H1 (cell line): ENCODE measurements at regions not wholly inside any gene's neighbourhood (a gene's known extent, or its start where the extent isn't known, plus 50 kb on each side); places are given as distances from the start of the nearest gene placed in this dataset.

Experiments used
- CREB1 ChIP-seq: IDR thresholded peaks from 2 replicates; pipeline ENCODE4 v1.6.1; 2012; ENCODE audit warnings: inconsistent platforms
- CTBP2 ChIP-seq: IDR thresholded peaks from 2 replicates; pipeline ENCODE4 v1.7.0; 2011; ENCODE audit warnings: borderline replicate concordance, mild to moderate bottlenecking, moderate library complexity, mixed read lengths, low read length; ENCODE audit not compliant: insufficient read depth, insufficient read length
- EZH2 ChIP-seq: fragments of 200-600 bp; sonication (generic); IDR thresholded peaks from 2 replicates; pipeline ENCODE4 v1.7.1; 2012; ENCODE audit warnings: low read depth, mild to moderate bottlenecking, moderate library complexity, low read length, inconsistent platforms; ENCODE audit not compliant: severe bottlenecking
- GTF2F1 ChIP-seq: IDR thresholded peaks from 2 replicates; pipeline ENCODE4 v1.6.1; 2012; ENCODE audit warnings: low read depth, low read length, improper control_type of control experiment, borderline replicate concordance
- KDM5A ChIP-seq: fragments of 200-600 bp; IDR thresholded peaks from 2 replicates; pipeline ENCODE4 v1.7.1; 2012; ENCODE audit warnings: mild to moderate bottlenecking, low read length, inconsistent platforms, mixed read lengths
- RFX5 ChIP-seq: IDR thresholded peaks from 2 replicates; pipeline ENCODE4 v1.6.1; 2011; ENCODE audit warnings: low read depth, low read length, improper control_type of control experiment, borderline replicate concordance
- RNF2 ChIP-seq: fragments of 200-900, 300-1000 bp; sonication (generic); IDR thresholded peaks from 2 replicates; pipeline ENCODE4 v1.7.1; 2016; ENCODE audit warnings: borderline replicate concordance, low read depth, mild to moderate bottlenecking, antibody characterized with exemption, low read length; ENCODE audit not compliant: poor library complexity, severe bottlenecking; ENCODE audit errors: missing control alignments
- SIN3A ChIP-seq, 2 experiments: IDR thresholded peaks in 1 of 2; conservative IDR thresholded peaks in 1 of 2; 2 replicates each; pipeline ENCODE4 v1.6.1; 2011 to 2012; ENCODE audit warnings: low read length in 2 of 2, improper control_type of control experiment in 1 of 2, low read depth in 1 of 2, mild to moderate bottlenecking in 1 of 2
- SRF ChIP-seq: IDR thresholded peaks from 2 replicates; pipeline ENCODE4 v1.6.1; 2011; ENCODE audit warnings: mild to moderate bottlenecking, low read depth, low read length, moderate library complexity
- TBP ChIP-seq: IDR thresholded peaks from 2 replicates; pipeline ENCODE4 v1.6.1; 2011; ENCODE audit warnings: low read depth, low read length, improper control_type of control experiment
- TCF12 ChIP-seq: IDR thresholded peaks from 2 replicates; pipeline ENCODE4 v1.6.1; 2011; ENCODE audit warnings: low read depth, mild to moderate bottlenecking, low read length
- TF ChIP-seq, protein P1 (sequence below): fragments of 300-600 bp; sonication (generic); IDR thresholded peaks from 2 replicates; pipeline ENCODE4 v1.7.1; 2012; ENCODE audit warnings: low read length, moderate library complexity, mild to moderate bottlenecking, inconsistent platforms; ENCODE audit not compliant: insufficient replicate concordance

DNA sequence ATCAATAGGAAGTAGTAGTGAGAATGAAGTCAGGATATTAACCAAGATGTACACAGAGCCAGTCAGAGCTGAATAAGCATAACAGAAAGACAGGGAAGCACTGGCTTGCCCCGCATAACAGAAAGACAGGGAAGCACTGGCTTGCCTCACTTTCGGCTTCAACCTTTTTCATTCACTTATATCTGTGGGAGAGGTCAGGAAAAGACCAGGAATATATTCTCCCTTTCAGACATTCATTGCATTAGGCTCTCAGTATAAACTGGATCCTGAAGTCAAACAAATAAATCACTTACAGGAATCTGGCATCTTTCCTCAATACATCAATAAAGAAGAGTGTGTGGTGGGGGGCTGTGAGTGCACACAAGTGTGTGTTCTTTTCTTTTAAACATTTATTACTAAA is 437.6 kb downstream of the C6orf118 start (continued):
- TF ChIP-seq, protein P1, sequence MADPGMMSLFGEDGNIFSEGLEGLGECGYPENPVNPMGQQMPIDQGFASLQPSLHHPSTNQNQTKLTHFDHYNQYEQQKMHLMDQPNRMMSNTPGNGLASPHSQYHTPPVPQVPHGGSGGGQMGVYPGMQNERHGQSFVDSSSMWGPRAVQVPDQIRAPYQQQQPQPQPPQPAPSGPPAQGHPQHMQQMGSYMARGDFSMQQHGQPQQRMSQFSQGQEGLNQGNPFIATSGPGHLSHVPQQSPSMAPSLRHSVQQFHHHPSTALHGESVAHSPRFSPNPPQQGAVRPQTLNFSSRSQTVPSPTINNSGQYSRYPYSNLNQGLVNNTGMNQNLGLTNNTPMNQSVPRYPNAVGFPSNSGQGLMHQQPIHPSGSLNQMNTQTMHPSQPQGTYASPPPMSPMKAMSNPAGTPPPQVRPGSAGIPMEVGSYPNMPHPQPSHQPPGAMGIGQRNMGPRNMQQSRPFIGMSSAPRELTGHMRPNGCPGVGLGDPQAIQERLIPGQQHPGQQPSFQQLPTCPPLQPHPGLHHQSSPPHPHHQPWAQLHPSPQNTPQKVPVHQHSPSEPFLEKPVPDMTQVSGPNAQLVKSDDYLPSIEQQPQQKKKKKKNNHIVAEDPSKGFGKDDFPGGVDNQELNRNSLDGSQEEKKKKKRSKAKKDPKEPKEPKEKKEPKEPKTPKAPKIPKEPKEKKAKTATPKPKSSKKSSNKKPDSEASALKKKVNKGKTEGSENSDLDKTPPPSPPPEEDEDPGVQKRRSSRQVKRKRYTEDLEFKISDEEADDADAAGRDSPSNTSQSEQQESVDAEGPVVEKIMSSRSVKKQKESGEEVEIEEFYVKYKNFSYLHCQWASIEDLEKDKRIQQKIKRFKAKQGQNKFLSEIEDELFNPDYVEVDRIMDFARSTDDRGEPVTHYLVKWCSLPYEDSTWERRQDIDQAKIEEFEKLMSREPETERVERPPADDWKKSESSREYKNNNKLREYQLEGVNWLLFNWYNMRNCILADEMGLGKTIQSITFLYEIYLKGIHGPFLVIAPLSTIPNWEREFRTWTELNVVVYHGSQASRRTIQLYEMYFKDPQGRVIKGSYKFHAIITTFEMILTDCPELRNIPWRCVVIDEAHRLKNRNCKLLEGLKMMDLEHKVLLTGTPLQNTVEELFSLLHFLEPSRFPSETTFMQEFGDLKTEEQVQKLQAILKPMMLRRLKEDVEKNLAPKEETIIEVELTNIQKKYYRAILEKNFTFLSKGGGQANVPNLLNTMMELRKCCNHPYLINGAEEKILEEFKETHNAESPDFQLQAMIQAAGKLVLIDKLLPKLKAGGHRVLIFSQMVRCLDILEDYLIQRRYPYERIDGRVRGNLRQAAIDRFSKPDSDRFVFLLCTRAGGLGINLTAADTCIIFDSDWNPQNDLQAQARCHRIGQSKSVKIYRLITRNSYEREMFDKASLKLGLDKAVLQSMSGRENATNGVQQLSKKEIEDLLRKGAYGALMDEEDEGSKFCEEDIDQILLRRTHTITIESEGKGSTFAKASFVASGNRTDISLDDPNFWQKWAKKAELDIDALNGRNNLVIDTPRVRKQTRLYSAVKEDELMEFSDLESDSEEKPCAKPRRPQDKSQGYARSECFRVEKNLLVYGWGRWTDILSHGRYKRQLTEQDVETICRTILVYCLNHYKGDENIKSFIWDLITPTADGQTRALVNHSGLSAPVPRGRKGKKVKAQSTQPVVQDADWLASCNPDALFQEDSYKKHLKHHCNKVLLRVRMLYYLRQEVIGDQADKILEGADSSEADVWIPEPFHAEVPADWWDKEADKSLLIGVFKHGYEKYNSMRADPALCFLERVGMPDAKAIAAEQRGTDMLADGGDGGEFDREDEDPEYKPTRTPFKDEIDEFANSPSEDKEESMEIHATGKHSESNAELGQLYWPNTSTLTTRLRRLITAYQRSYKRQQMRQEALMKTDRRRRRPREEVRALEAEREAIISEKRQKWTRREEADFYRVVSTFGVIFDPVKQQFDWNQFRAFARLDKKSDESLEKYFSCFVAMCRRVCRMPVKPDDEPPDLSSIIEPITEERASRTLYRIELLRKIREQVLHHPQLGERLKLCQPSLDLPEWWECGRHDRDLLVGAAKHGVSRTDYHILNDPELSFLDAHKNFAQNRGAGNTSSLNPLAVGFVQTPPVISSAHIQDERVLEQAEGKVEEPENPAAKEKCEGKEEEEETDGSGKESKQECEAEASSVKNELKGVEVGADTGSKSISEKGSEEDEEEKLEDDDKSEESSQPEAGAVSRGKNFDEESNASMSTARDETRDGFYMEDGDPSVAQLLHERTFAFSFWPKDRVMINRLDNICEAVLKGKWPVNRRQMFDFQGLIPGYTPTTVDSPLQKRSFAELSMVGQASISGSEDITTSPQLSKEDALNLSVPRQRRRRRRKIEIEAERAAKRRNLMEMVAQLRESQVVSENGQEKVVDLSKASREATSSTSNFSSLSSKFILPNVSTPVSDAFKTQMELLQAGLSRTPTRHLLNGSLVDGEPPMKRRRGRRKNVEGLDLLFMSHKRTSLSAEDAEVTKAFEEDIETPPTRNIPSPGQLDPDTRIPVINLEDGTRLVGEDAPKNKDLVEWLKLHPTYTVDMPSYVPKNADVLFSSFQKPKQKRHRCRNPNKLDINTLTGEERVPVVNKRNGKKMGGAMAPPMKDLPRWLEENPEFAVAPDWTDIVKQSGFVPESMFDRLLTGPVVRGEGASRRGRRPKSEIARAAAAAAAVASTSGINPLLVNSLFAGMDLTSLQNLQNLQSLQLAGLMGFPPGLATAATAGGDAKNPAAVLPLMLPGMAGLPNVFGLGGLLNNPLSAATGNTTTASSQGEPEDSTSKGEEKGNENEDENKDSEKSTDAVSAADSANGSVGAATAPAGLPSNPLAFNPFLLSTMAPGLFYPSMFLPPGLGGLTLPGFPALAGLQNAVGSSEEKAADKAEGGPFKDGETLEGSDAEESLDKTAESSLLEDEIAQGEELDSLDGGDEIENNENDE, result no peak
- TF ChIP-seq SRF (no peak), GTF2F1 (no peak), SIN3A (conservative IDR thresholded peaks at IDR 0.05 in 1 of 2, IDR thresholded peaks at IDR 0.05 in 1 of 2; ENCODE audit: low read depth in 1 of 2, low read length in 2 of 2) (no peak), TCF12 (no peak), CREB1 (no peak), RFX5 (no peak), EZH2 (no peak), CTBP2 (no peak), RNF2 (no peak), TBP (no peak), KDM5A (no peak)
